ENCODE measurements at regions not wholly inside any gene's neighbourhood (a gene's known extent, or its start where the extent isn't known, plus 50 kb on each side); places are given as distances from the start of the nearest gene placed in this dataset.
A peak's percentile ranks its signal among the peaks of the same experiment; 100 is the strongest.

DNA sequence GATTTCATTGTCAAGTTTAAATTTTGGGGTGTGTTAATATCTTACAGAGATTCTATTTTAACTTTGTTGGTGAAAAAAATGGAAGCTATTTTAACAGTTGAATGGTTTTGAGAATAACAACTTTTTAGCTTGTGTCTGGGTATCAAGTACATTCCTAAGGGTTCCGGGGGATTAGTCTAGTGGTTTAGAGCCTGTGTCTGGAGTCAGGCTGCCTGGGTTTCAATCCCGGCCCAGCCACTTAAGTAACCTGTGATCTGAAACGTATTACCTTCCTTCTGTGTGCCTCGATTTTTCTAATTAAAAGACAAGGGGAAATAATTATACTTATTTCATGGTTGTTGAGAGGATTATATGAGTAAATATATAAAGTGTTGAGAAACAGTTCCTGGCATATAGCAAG, 288.6 kb upstream of the NR3C2 start:
- DNase-seq (no peak), ATAC-seq (no peak), FAIRE-seq (no peak)
- TF ChIP-seq, protein P1, sequence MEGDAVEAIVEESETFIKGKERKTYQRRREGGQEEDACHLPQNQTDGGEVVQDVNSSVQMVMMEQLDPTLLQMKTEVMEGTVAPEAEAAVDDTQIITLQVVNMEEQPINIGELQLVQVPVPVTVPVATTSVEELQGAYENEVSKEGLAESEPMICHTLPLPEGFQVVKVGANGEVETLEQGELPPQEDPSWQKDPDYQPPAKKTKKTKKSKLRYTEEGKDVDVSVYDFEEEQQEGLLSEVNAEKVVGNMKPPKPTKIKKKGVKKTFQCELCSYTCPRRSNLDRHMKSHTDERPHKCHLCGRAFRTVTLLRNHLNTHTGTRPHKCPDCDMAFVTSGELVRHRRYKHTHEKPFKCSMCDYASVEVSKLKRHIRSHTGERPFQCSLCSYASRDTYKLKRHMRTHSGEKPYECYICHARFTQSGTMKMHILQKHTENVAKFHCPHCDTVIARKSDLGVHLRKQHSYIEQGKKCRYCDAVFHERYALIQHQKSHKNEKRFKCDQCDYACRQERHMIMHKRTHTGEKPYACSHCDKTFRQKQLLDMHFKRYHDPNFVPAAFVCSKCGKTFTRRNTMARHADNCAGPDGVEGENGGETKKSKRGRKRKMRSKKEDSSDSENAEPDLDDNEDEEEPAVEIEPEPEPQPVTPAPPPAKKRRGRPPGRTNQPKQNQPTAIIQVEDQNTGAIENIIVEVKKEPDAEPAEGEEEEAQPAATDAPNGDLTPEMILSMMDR (IDR thresholded peaks at IDR 0.05), result no peak
- intact Hi-C loops (cut with DNase I), result no loop called here
- Histone ChIP-seq H3K27me3 (no peaks in the 10 kb centered on the region), H3K4me1 (peaks cover 0 to 5% (median 3%) of the 10 kb centered on the region in 3 donors), H3K9me3 (no peaks in the 10 kb centered on the region), H3K36me3 (no peaks in the 10 kb centered on the region), H3K27ac (no peak overlapping the region), H3K4me3 (no peak overlapping the region)
- WGBS, 2 donors, result 87 to 98% methylated on average over 4 of the region's 4 CpGs

DNA sequence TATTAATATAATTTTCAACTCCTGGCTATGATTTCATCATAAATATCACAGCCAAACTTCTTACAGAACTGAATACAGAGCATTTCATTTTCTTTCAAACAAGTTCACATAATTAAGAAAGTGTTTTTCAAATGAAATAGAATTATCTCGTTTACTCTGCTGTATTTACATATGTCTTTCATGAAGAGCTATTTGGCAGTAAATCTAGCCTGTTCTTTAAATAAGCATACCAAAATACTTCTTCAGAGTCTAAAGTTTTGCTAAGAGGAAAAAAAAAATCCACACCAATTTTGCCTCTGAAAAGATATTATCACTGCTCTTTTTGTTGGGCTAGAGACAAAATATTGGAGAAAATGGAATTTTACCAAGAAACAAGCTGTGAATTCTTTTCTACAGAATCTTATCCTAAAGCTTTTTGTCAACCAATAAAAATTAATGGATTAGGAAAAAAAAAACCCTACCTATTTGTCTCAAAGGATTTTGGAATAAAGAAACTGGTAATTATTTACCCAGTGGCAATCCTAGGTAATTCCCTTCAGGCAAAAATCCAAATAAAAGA, 287.9 kb upstream of the NR3C2 start:
- no peaks in the 10 kb centered on the region for H3K27me3 ChIP-seq
- no peaks in the 10 kb centered on the region for H3K9me3 ChIP-seq
- H3K36me3 ChIP-seq, result no peaks in the 10 kb centered on the region
- 7 to 13% methylated on average over 1 of the region's 1 CpG for WGBS, 2 donors
- H3K27ac ChIP-seq, result no peak overlapping the region
- TF ChIP-seq, protein P1 (IDR thresholded peaks at IDR 0.05), result no peak
- ATAC-seq (peak in 2 of 4 donors; percentile 41 to 70), DNase-seq (no peak), FAIRE-seq (no peak)
- intact Hi-C loops (cut with DNase I), result no loop called here
- peaks cover 0 to 5% (median 3%) of the 10 kb centered on the region in 3 donors for H3K4me1 ChIP-seq
- H3K4me3 ChIP-seq, result no peak overlapping the region

DNA sequence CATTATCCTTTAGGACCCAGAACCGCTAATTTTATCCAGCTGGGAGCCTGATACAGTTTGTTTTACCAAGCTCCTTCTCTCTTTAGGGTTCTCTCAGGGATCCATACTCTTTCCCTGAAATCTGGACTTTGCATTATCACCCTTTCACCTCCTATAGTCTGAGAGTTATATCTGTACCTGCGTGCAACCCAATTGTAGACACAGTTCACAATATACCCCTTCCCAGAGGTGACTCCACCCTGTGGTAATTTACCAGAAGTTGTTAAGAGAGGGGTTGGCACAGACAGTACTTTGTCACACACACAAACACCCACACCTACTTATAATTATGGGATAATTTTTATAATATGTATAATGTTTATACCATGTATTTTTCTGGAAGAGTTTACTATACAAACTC, 275.8 kb upstream of the NR3C2 start:
- Histone ChIP-seq H3K36me3 (no peaks in the 10 kb centered on the region), H3K4me3 (no peak overlapping the region), H3K9me3 (no peaks in the 10 kb centered on the region), H3K27me3 (no peaks in the 10 kb centered on the region), H3K4me1 (no peaks in the 10 kb centered on the region), H3K27ac (no peak overlapping the region)
- TF ChIP-seq, protein P1 (IDR thresholded peaks at IDR 0.05), result no peak
- FAIRE-seq (no peak), DNase-seq (no peak), ATAC-seq (no peak)
- 79 to 87% methylated on average over 2 of the region's 2 CpGs for WGBS, 2 donors
- intact Hi-C loops (cut with DNase I), result no loop called here

DNA sequence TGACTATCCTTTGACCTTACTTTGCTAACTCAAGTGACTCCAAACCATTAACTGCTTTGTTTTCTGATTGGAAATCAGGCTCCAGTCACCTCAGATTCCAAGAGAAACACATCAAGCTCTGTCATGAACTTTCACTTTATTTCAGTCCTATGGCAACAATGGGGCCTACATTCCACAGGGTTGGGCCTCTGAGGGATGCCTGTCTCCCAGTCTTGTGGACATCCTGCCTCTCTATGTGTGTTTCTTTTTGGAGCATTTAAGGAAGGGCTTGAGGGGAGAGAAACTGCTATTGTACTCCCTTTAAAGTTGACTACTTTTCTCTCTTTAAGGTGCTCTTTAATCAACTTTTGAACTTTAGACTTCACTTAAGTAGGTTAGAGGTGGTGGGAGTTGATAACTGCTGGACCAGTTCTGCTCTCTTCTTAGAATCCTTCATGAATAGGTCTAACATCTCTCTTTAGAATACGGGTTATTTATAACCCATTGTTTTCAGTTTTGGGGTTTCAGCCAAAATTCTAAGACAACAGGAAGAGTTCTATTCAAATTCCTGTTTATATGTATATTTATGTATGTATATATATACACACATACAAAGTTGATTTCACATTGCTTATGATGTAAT, 274.3 kb upstream of the NR3C2 start:
- TF ChIP-seq, protein P1 (IDR thresholded peaks at IDR 0.05), result no peak
- 65 to 74% methylated on average over 1 of the region's 1 CpG for WGBS, 2 donors
- Histone ChIP-seq H3K36me3 (no peaks in the 10 kb centered on the region), H3K9me3 (no peaks in the 10 kb centered on the region), H3K27me3 (no peaks in the 10 kb centered on the region), H3K4me1 (no peaks in the 10 kb centered on the region), H3K4me3 (no peak overlapping the region), H3K27ac (no peak overlapping the region)
- ATAC-seq (no peak), DNase-seq (no peak), FAIRE-seq (no peak)
- intact Hi-C loops (cut with DNase I), result no loop called here

DNA sequence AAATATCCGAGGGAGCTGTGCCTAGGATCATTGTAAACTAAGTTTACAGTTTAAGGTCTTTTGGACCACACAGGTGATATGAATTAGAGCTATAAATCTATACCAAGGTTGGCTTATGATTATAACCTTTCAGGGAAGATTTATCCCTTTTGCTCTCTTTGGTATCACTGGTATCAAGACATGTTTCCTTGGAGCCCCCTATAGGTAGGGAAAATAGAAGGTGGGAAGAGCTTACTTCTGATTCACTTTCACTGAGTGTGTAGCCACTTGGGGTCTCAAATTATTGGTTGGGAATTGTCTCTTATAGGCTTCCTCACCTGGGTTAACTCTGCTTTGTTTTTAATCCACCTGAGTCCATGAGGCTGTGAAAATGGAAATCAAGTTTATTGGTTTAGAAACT, 262.1 kb upstream of the NR3C2 start:
- Histone ChIP-seq H3K4me1 (no peaks in the 10 kb centered on the region), H3K27me3 (no peaks in the 10 kb centered on the region), H3K27ac (no peak overlapping the region), H3K9me3 (no peaks in the 10 kb centered on the region), H3K36me3 (no peaks in the 10 kb centered on the region), H3K4me3 (no peak overlapping the region)
- intact Hi-C loops (cut with DNase I), result no loop called here
- FAIRE-seq (no peak), ATAC-seq (no peak), DNase-seq (no peak)
- TF ChIP-seq, protein P1 (IDR thresholded peaks at IDR 0.05), result no peak
- 58 to 65% methylated on average over 1 of the region's 1 CpG for WGBS, 2 donors
